IPS-NIHi11 (cell line): ENCODE measurements at regions not wholly inside any gene's neighbourhood (a gene's known extent, or its start where the extent isn't known, plus 50 kb on each side); places are given as distances from the start of the nearest gene placed in this dataset.
"Not testable (repeated sequence)": the region's sequence is repeated elsewhere in the genome, so short reads cannot be mapped to it uniquely, and the experiment has no call there.

Experiments
- DNase-seq: peaks from one replicate; pipeline ENCODE4 v3.0.0; 2012; ENCODE audit warnings: mixed read lengths, low spot score

DNA sequence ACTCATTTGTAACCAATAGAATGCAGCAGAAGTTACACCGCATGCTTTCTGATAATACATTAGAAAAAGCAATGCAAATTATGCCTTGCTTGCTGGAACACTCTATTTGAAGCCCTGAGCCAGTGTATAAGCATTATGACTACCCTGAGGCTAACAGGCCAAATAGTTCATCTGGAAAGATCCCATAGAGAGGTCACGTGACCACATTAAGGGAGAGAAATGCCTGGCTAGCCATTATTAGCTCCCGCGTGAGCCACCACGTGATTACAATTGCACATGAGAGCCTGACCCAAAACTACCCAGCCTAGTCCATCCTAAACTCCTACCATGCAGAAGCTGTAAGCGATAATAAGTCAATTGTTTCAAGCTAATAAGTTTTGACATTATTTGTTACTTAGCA, 472.9 kb upstream of the GALNTL6 start:
- DNase-seq, result no peak

DNA sequence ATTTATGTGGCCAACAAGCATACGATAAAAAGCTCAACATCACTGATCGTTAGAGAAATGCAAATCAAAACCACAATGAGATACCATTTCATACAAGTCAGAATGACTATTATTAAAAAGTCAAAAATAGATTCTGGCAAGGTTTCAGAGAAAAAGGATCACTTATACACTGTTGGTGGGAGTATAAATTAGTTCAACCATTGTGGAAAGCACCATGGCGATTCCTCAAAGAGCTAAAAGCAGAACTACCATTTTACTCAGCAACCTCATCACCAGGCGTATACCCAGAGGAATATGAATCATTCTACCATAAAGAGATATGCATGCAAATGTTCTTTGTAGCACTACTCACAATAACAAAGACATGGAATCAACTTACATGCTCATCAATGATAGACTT, 478.7 kb upstream of the GALNTL6 start:
- no peak for DNase-seq

DNA sequence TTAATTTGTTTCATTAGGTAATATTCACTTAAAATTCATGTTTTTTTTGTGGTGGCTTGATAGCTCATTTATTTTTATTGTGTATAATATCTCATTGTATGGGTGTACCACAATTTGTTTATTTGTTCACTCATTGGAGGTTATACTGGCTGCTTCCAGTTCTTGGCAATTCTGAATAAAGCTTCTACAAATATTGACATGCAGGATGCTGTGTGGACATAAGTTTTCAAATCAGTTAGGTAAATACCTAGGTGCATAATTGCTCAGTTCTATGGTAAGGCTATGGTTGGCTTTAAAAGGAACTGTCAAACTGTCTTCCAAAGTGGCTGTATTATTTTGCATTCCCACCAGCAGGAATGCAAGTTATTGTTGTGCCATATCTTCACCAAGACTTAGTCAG, 504.5 kb upstream of the GALNTL6 start:
- no peak for DNase-seq

DNA sequence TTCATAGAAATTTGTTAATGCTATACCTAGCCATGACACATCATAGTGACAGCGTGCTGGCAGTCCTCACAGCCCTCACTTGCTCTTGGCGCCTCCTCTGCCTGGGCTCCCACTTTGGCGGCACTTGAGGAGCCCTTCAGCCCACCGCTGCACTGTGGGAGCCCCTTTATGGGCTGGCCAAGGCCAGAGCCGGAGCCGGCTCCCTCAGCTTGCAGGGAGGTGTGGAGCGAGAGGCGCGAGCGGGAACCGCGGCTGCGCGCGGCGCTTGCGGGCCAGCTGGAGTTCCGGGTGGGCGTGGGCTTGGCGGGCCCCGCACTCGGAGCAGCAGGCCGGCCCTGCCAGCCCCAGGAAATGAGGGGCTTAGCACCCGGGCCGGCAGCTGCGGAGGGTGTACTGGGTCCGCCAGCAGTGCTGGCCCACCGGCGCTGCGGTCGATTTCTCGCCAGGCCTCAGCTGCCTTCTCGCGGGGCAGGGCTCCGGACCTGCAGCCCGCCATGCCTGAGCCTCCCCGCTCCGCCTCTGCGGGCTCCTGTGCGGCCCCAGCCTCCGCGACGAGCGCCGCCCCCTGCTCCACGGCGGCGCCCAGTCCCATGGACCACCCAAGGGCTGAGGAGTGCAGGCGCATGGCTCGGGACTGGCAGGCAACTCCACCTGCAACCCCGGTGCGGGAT, 515.0 kb upstream of the GALNTL6 start:
- DNase-seq, result not testable (repeated sequence)

GRCh38 chr4:171288816-171289432, 524.3 kb upstream of the GALNTL6 start:
- DNase-seq, result no peak

DNA sequence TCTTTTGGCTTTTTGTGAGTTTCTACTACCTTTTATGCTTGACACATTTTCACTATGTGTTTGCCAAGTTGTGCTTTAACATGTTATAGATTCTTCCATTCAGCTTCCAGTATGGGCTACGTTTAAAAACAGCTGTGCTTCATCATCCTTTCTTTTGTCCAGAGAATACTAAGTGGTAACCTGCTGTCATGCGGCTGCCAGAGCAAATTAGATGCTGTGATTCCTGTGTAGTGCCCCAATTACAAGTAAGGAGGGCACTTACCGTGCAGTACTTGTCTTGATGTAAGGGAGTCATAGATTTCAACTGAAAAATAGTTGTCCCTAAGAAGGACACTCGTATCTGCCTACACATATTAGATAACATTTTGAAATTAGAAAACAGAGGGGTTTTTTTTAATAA, 531.8 kb upstream of the GALNTL6 start:
- DNase-seq, result no peak

DNA sequence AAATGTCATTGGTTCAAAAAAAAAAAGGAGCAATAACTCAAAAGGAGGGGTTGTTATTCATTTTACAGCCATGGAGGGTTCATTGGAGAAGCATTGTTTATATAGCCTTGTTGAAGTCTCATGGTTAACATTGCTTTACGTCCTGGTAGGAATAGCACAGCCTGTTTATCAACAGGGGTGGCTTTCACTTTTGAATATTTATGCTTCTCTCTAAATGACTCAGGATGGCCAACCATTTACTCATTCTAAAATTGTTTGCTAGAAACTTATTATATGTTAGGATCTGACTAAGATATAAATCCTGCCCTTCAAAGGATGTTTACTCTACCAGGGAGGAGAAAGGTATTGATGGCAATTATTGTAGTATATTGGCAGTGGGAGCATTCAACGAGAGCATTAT, 534.1 kb upstream of the GALNTL6 start:
- DNase-seq, result no peak

GRCh38 chr4:171266671-171267070, 546.5 kb upstream of the GALNTL6 start:
- DNase-seq, result no peak

- no peak for DNase-seq
Observed at GRCh38 chr4:171265190-171265818, 547.9 kb upstream of the GALNTL6 start.

DNA sequence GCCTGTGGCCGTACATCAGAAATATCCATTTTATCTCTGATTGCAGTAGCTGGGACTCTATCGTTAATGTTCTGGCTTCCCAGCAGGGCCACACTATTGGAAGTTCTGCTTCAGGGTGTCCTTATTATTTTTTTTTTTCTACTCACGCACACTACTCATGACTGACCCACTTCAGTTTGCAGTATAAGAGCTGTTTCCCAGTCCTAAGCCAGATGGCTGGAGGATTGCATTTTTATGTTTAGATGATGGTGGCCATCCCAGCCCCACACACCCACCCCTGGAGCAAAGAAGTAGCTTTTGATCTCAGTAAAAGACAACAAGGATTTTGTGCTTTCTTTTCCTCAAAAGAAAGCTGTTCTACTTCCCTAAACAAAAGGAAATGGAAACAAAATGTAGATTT, 557.0 kb upstream of the GALNTL6 start:
- no peak for DNase-seq

GRCh38 chr4:171246948-171247347, 566.3 kb upstream of the GALNTL6 start:
- DNase-seq, result no peak

- DNase-seq, result no peak
Observed at GRCh38 chr4:171242831-171243230, 570.4 kb upstream of the GALNTL6 start.

GRCh38 chr4:171239196-171239595, 574.0 kb upstream of the GALNTL6 start:
- DNase-seq, result no peak

GRCh38 chr4:171235521-171235920, 577.7 kb upstream of the GALNTL6 start:
- DNase-seq, result no peak

DNA sequence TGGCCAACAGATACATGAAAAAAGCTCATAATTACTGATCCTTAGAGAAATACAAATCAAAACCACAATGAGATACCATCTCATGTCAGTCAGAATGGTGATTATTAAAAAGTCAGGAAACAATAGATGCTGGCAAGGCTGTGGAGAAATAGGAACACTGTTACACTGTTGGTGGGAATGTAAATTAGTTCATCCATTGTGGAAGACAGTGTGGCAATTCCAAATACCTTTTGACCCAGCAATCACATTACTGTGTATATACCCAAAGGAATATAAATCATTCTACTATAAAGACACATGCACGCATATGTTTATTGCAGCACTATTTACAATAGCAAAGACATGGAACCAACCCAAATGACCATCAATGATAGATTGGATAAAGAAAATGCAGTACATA, 583.9 kb upstream of the GALNTL6 start:
- DNase-seq, result not testable (repeated sequence)

DNA sequence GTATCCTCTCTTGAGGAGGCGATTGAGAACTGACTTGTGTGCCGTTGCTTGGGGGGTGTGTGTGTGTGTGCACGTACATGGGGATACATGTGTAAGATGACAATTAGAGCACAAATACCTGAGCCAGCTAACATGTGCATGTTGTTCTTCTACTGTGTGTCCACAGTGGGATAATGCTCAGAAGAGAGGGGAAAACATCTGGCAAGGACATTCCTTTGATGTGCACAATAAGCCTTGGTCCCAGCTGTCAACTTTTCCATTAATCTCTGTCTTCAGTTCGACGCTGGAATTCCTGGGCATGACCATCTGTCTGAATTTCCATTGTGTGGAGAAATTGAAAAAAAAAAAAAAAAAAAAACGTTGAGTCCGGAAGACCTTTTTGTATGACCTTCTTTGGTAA, 592.0 kb upstream of the GALNTL6 start:
- DNase-seq, result no peak

GRCh38 chr4:171203425-171203824, 609.8 kb upstream of the GALNTL6 start:
- DNase-seq, result no peak

GRCh38 chr4:171202908-171203307, 610.3 kb upstream of the GALNTL6 start:
- DNase-seq, result no peak

DNA sequence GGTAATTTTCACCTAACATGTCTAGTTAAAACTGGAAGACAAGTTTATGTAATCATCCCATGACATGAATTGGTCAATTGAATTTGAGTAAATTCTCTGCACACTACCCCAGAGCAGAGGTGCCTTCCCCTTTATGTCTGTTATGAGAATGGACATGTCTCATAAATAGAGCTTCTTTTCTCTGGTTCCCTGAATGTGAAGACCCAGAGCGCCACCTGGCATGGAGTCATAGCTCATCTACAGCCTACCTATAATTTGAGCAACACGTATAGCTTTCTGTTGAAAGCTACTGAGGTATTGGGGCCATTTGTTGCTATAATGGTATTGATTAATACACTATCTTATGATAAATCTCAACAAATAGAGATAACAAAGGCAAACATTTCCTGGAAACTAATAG, 626.5 kb upstream of the GALNTL6 start:
- no peak for DNase-seq

DNA sequence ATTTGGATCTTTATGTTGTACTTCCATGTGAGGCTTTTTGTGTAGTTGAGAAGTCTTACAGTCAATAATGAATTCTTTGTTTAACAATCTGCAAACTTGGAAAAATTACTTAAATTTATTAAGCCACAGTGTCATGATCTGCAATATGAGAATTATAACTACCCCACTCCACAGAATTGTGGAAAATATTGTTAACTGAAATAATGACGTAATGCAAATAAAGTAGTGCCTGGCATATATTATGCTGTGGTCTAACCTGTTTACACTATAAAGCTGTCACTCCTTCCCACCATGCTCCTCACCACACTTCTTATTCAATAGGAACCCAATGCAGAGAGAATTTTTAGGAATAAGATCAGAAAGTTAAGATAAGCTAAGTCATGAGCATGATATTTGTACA, 632.1 kb upstream of the GALNTL6 start:
- no peak for DNase-seq

DNA sequence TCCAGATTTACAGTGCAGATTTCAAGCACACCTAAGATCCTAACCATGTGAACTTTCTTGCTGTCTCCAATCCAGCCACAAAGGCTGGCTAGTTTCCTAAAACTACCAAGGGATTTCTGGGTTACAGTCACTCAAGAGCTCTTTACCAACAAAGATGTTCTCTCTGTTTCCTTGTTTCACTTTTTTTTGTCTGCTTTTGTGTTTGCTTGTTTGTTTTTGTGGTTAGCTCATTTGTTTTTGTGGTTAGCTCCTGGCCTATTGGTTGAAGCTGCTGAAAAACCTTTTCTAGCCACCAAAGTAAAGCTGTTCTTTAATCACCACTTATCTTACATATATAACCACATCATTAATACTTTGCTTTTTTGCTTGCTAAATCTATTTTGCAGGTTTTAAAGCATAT, 642.5 kb upstream of the GALNTL6 start:
- no peak for DNase-seq

DNA sequence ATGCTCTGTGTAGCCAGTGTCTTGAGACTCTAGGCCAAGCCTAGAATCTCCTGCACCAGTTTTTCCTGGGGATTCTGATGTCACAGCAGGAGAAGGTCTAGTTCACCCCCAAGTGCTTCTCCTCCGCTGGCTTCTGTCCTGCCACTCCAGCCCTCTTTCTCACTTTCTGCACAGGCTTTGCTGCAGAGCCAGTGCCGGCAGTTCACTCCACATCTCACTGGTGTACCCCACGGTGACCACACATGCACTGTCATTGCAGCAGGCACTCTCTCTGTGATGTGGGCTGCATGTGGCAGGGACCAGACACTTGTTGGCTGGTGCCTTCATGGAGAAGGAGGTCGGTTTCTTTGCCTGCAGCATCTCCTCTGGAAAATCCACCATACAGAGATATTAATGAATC, 643.8 kb upstream of the GALNTL6 start:
- DNase-seq, result no peak

- no peak for DNase-seq
Observed at GRCh38 chr4:171162478-171162877, 650.7 kb upstream of the GALNTL6 start.
